ENCODE measurements at regions not wholly inside any gene's neighbourhood (a gene's known extent, or its start where the extent isn't known, plus 50 kb on each side); places are given as distances from the start of the nearest gene placed in this dataset.

GRCh38 chr3:113091417-113091816, 100.6 kb downstream of the GTPBP8 start:
- DNase-seq (no peak), ATAC-seq (replicated peaks in 1 of 4) (no peak)
- ChIA-PET POLR2A (no interaction called here), CTCF (no interaction called here)
- Histone ChIP-seq H3K4me1 (ENCODE audit: control insufficient read depth in 1 of 2, extremely low read depth in 1 of 2, insufficient read depth in 2 of 2, low read length in 2 of 2) (no peaks in the 10 kb centered on the region), H3K27ac (ENCODE audit: low read length) (no peak overlapping the region), H3K27me3 (replicated peaks in 1 of 2; ENCODE audit: control insufficient read depth in 2 of 2, extremely low read depth in 1 of 2, insufficient read depth in 2 of 2, low read length in 1 of 2) (no peaks in the 10 kb centered on the region), H3K4me3 (ENCODE audit: control insufficient read depth in 1 of 2, extremely low read depth in 1 of 2, low read length in 1 of 2) (no peak overlapping the region), H3K36me3 (ENCODE audit: control insufficient read depth in 2 of 2, extremely low read depth in 1 of 2, insufficient read depth in 1 of 2, low read length in 1 of 2) (no peaks in the 10 kb centered on the region), H3K9me3 (no peaks in the 10 kb centered on the region)
- H3K27me3 Mint-ChIP-seq = no peaks in the 10 kb centered on the region
- H3K36me3 Mint-ChIP-seq = peaks cover 28% of the 10 kb centered on the region
- no CpG with 5 or more reads among the region's 1 CpG for WGBS (ENCODE audit: insufficient coverage)
- H3K4me3 Mint-ChIP-seq = no peak overlapping the region
- no peak overlapping the region for H3K27ac Mint-ChIP-seq
- H3K9me3 Mint-ChIP-seq = no peaks in the 10 kb centered on the region
- H3K4me1 Mint-ChIP-seq = no peaks in the 10 kb centered on the region

- ChIA-PET POLR2A (no interaction called here), CTCF (no interaction called here)
- H3K9me3 ChIP-seq = no peaks in the 10 kb centered on the region
- H3K9me3 Mint-ChIP-seq = no peaks in the 10 kb centered on the region
- no peaks in the 10 kb centered on the region for H3K4me1 ChIP-seq (ENCODE audit: control insufficient read depth in 1 of 2, extremely low read depth in 1 of 2, insufficient read depth in 2 of 2, low read length in 2 of 2)
- no peak overlapping the region for H3K4me3 Mint-ChIP-seq
- H3K27ac ChIP-seq (ENCODE audit: low read length) = no peak overlapping the region
- no peaks in the 10 kb centered on the region for H3K4me1 Mint-ChIP-seq
- no peak overlapping the region for H3K4me3 ChIP-seq (ENCODE audit: control insufficient read depth in 1 of 2, extremely low read depth in 1 of 2, low read length in 1 of 2)
- peaks cover 27% of the 10 kb centered on the region for H3K36me3 Mint-ChIP-seq
- no peak for ATAC-seq (replicated peaks in 1 of 4)
- no peak for DNase-seq
- no peaks in the 10 kb centered on the region for H3K36me3 ChIP-seq (ENCODE audit: control insufficient read depth in 2 of 2, extremely low read depth in 1 of 2, insufficient read depth in 1 of 2, low read length in 1 of 2)
- no peaks in the 10 kb centered on the region for H3K27me3 Mint-ChIP-seq
- WGBS (ENCODE audit: insufficient coverage) = 67% methylated on average over 1 of the region's 3 CpGs
- no peaks in the 10 kb centered on the region for H3K27me3 ChIP-seq (replicated peaks in 1 of 2; ENCODE audit: control insufficient read depth in 2 of 2, extremely low read depth in 1 of 2, insufficient read depth in 2 of 2, low read length in 1 of 2)
- H3K27ac Mint-ChIP-seq = no peak overlapping the region
These were observed 102.0 kb downstream of the GTPBP8 start for GRCh38 chr3:113092746-113093145.

GRCh38 chr3:113094337-113095221, 103.8 kb downstream of the GTPBP8 start:
- Mint-ChIP-seq H3K9me3 (peaks cover 0 to 5% (median 0%) of the 10 kb centered on the region in 3 donors), H3K4me3 (no peak overlapping the region), H3K36me3 (peaks cover 17% of the 10 kb centered on the region), H3K4me1 (no peaks in the 10 kb centered on the region), H3K27me3 (no peaks in the 10 kb centered on the region), H3K27ac (no peak overlapping the region)
- ATAC-seq (replicated peaks in 1 of 4) = no peak
- Histone ChIP-seq H3K36me3 (ENCODE audit: control insufficient read depth in 2 of 2, extremely low read depth in 1 of 2, insufficient read depth in 1 of 2, low read length in 1 of 2) (no peaks in the 10 kb centered on the region), H3K4me3 (ENCODE audit: control insufficient read depth in 1 of 2, extremely low read depth in 1 of 2, low read length in 1 of 2) (no peak overlapping the region), H3K27me3 (replicated peaks in 1 of 2; ENCODE audit: control insufficient read depth in 2 of 2, extremely low read depth in 1 of 2, insufficient read depth in 2 of 2, low read length in 1 of 2) (no peaks in the 10 kb centered on the region), H3K27ac (ENCODE audit: low read length) (no peak overlapping the region), H3K4me1 (ENCODE audit: control insufficient read depth in 1 of 2, extremely low read depth in 1 of 2, insufficient read depth in 2 of 2, low read length in 2 of 2) (no peaks in the 10 kb centered on the region), H3K9me3 (no peaks in the 10 kb centered on the region)
- ChIA-PET POLR2A (no interaction called here), CTCF (no interaction called here)
- DNase-seq = no peak
- WGBS (ENCODE audit: insufficient coverage) = 75% methylated on average over 3 of the region's 7 CpGs

- Histone ChIP-seq H3K27ac (ENCODE audit: low read length) (no peak overlapping the region), H3K27me3 (replicated peaks in 1 of 2; ENCODE audit: control insufficient read depth in 2 of 2, extremely low read depth in 1 of 2, insufficient read depth in 2 of 2, low read length in 1 of 2) (no peaks in the 10 kb centered on the region), H3K9me3 (no peaks in the 10 kb centered on the region), H3K4me3 (ENCODE audit: control insufficient read depth in 1 of 2, extremely low read depth in 1 of 2, low read length in 1 of 2) (no peak overlapping the region), H3K36me3 (ENCODE audit: control insufficient read depth in 2 of 2, extremely low read depth in 1 of 2, insufficient read depth in 1 of 2, low read length in 1 of 2) (no peaks in the 10 kb centered on the region), H3K4me1 (ENCODE audit: control insufficient read depth in 1 of 2, extremely low read depth in 1 of 2, insufficient read depth in 2 of 2, low read length in 2 of 2) (no peaks in the 10 kb centered on the region)
- Mint-ChIP-seq H3K4me1 (no peaks in the 10 kb centered on the region), H3K27ac (no peak overlapping the region), H3K9me3 (peaks cover 0 to 9% (median 0%) of the 10 kb centered on the region in 3 donors), H3K27me3 (no peaks in the 10 kb centered on the region), H3K4me3 (no peak overlapping the region), H3K36me3 (peaks cover 8% of the 10 kb centered on the region)
- ChIA-PET CTCF (no interaction called here), POLR2A (interaction anchor here in 1 of 2 donors (0.7 kb wide), 1 partner anchor 144 kb away, joined by 3 read pairs; no protein-coding TSS in a partner anchor)
- WGBS (ENCODE audit: insufficient coverage) = no CpG with 5 or more reads among the region's 2 CpGs
- DNase-seq (no peak), ATAC-seq (replicated peaks in 1 of 4) (no peak)
These were observed 105.6 kb downstream of the GTPBP8 start for GRCh38 chr3:113096188-113096892.

- ChIA-PET CTCF (no interaction called here), POLR2A (interaction anchor here in 1 of 2 donors (0.6 kb wide), 1 partner anchor 13 kb away, joined by 7 read pairs; no protein-coding TSS in a partner anchor)
- H3K4me1 ChIP-seq (ENCODE audit: control insufficient read depth in 1 of 2, extremely low read depth in 1 of 2, insufficient read depth in 2 of 2, low read length in 2 of 2) = no peaks in the 10 kb centered on the region
- H3K27me3 Mint-ChIP-seq = no peaks in the 10 kb centered on the region
- no peak overlapping the region for H3K4me3 Mint-ChIP-seq
- H3K27me3 ChIP-seq (replicated peaks in 1 of 2; ENCODE audit: control insufficient read depth in 2 of 2, extremely low read depth in 1 of 2, insufficient read depth in 2 of 2, low read length in 1 of 2) = no peaks in the 10 kb centered on the region
- H3K4me1 Mint-ChIP-seq = no peaks in the 10 kb centered on the region
- H3K27ac Mint-ChIP-seq = no peak overlapping the region
- H3K9me3 Mint-ChIP-seq = peaks cover 0 to 9% (median 0%) of the 10 kb centered on the region in 3 donors
- H3K4me3 ChIP-seq (ENCODE audit: control insufficient read depth in 1 of 2, extremely low read depth in 1 of 2, low read length in 1 of 2) = no peak overlapping the region
- DNase-seq (no peak), ATAC-seq (replicated peaks in 1 of 4) (no peak)
- H3K36me3 ChIP-seq (ENCODE audit: control insufficient read depth in 2 of 2, extremely low read depth in 1 of 2, insufficient read depth in 1 of 2, low read length in 1 of 2) = no peaks in the 10 kb centered on the region
- H3K36me3 Mint-ChIP-seq = peaks cover 12% of the 10 kb centered on the region
- H3K27ac ChIP-seq (ENCODE audit: low read length) = no peak overlapping the region
- 82% methylated on average over 2 of the region's 3 CpGs for WGBS (ENCODE audit: insufficient coverage)
- no peaks in the 10 kb centered on the region for H3K9me3 ChIP-seq
These were observed 107.2 kb downstream of the GTPBP8 start for GRCh38 chr3:113097960-113098447.

- no peak for DNase-seq
- POLR2A ChIA-PET = no interaction called here
- peaks cover 0 to 9% (median 0%) of the 10 kb centered on the region in 3 donors for H3K9me3 Mint-ChIP-seq
- H3K27me3 Mint-ChIP-seq = peaks cover 0 to 1% of the 10 kb centered on the region in 2 donors
- CTCF ChIA-PET = no interaction called here
- no peaks in the 10 kb centered on the region for H3K4me1 Mint-ChIP-seq
- no peak overlapping the region for H3K27ac Mint-ChIP-seq
- Histone ChIP-seq H3K4me1 (ENCODE audit: control insufficient read depth in 1 of 2, extremely low read depth in 1 of 2, insufficient read depth in 2 of 2, low read length in 2 of 2) (no peaks in the 10 kb centered on the region), H3K27me3 (replicated peaks in 1 of 2; ENCODE audit: control insufficient read depth in 2 of 2, extremely low read depth in 1 of 2, insufficient read depth in 2 of 2, low read length in 1 of 2) (no peaks in the 10 kb centered on the region), H3K27ac (ENCODE audit: low read length) (no peak overlapping the region), H3K36me3 (ENCODE audit: control insufficient read depth in 2 of 2, extremely low read depth in 1 of 2, insufficient read depth in 1 of 2, low read length in 1 of 2) (no peaks in the 10 kb centered on the region), H3K4me3 (ENCODE audit: control insufficient read depth in 1 of 2, extremely low read depth in 1 of 2, low read length in 1 of 2) (no peak overlapping the region), H3K9me3 (no peaks in the 10 kb centered on the region)
- WGBS (ENCODE audit: insufficient coverage) = no CpG with 5 or more reads among the region's 2 CpGs
- no peak for ATAC-seq (replicated peaks in 1 of 4)
- H3K36me3 Mint-ChIP-seq = peaks cover 12% of the 10 kb centered on the region
- no peak overlapping the region for H3K4me3 Mint-ChIP-seq
These were observed 109.3 kb downstream of the GTPBP8 start for GRCh38 chr3:113100063-113100462.

All from T-cell (primary cell).